H1 (cell line): ENCODE measurements at regions not wholly inside any gene's neighbourhood (a gene's known extent, or its start where the extent isn't known, plus 50 kb on each side); places are given as distances from the start of the nearest gene placed in this dataset.

Experiments
- CBX5 ChIP-seq: fragments of 300-800, 300-1000 bp; sonication (generic); IDR thresholded peaks from 2 replicates; pipeline ENCODE4 v1.7.1; 2016; ENCODE audit warnings: antibody characterized with exemption, low read length, low read depth
- MAFK ChIP-seq: IDR thresholded peaks from 2 replicates; pipeline ENCODE4 v1.6.1; 2012; ENCODE audit warnings: low read depth, mild to moderate bottlenecking, improper control_type of control experiment, low read length
- NRF1 ChIP-seq: IDR thresholded peaks from 2 replicates; pipeline ENCODE4 v1.6.1; 2011; ENCODE audit warnings: mild to moderate bottlenecking, low read depth, low read length, improper control_type of control experiment
- PHF8 ChIP-seq: fragments of 200-600 bp; sonication (generic); conservative IDR thresholded peaks from 2 replicates; pipeline ENCODE4 v1.7.1; 2012; ENCODE audit warnings: low read depth, mild to moderate bottlenecking, inconsistent platforms, low read length, moderate library complexity
- RAD21 ChIP-seq, 2 experiments: IDR thresholded peaks in 1 of 2; conservative IDR thresholded peaks in 1 of 2; 2 replicates each; pipeline ENCODE4 v1.6.1; 2011; ENCODE audit warnings: low read depth in 2 of 2, low read length in 2 of 2, improper control_type of control experiment in 1 of 2, inconsistent platforms in 1 of 2, mild to moderate bottlenecking in 1 of 2, moderate library complexity in 1 of 2
- SP2 ChIP-seq: IDR thresholded peaks from 2 replicates; pipeline ENCODE4 v1.6.1; 2012; ENCODE audit warnings: mild to moderate bottlenecking, low read length, inconsistent platforms
- SP4 ChIP-seq: IDR thresholded peaks from 2 replicates; pipeline ENCODE4 v1.6.1; 2012; ENCODE audit warnings: low read length, inconsistent platforms
- TF ChIP-seq, protein P1 (sequence below): fragments of 300-600 bp; sonication (generic); IDR thresholded peaks from 2 replicates; pipeline ENCODE4 v1.7.1; 2012; ENCODE audit warnings: low read length, moderate library complexity, mild to moderate bottlenecking, inconsistent platforms; ENCODE audit not compliant: insufficient replicate concordance

DNA sequence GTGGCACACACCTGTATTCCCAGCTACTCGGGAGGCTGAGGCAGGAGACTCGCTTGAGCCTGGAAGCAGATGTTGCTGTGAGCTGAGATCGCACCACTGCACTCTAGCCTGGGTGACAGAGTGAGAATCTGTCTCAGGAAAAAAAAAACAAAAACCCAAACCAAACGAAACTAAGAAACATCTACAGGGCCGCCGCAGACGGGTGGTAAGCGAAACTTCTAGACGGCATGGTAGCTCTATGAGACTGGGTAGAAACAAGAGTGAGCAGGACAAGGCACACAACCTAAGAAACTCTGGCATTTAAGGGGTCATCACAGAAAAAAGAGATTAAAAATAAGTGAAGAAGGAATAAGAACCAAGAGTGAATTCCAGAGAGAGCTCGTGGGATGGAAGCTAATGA is 454.8 kb upstream of the KLF4 start (continued):
- TF ChIP-seq, protein P1, sequence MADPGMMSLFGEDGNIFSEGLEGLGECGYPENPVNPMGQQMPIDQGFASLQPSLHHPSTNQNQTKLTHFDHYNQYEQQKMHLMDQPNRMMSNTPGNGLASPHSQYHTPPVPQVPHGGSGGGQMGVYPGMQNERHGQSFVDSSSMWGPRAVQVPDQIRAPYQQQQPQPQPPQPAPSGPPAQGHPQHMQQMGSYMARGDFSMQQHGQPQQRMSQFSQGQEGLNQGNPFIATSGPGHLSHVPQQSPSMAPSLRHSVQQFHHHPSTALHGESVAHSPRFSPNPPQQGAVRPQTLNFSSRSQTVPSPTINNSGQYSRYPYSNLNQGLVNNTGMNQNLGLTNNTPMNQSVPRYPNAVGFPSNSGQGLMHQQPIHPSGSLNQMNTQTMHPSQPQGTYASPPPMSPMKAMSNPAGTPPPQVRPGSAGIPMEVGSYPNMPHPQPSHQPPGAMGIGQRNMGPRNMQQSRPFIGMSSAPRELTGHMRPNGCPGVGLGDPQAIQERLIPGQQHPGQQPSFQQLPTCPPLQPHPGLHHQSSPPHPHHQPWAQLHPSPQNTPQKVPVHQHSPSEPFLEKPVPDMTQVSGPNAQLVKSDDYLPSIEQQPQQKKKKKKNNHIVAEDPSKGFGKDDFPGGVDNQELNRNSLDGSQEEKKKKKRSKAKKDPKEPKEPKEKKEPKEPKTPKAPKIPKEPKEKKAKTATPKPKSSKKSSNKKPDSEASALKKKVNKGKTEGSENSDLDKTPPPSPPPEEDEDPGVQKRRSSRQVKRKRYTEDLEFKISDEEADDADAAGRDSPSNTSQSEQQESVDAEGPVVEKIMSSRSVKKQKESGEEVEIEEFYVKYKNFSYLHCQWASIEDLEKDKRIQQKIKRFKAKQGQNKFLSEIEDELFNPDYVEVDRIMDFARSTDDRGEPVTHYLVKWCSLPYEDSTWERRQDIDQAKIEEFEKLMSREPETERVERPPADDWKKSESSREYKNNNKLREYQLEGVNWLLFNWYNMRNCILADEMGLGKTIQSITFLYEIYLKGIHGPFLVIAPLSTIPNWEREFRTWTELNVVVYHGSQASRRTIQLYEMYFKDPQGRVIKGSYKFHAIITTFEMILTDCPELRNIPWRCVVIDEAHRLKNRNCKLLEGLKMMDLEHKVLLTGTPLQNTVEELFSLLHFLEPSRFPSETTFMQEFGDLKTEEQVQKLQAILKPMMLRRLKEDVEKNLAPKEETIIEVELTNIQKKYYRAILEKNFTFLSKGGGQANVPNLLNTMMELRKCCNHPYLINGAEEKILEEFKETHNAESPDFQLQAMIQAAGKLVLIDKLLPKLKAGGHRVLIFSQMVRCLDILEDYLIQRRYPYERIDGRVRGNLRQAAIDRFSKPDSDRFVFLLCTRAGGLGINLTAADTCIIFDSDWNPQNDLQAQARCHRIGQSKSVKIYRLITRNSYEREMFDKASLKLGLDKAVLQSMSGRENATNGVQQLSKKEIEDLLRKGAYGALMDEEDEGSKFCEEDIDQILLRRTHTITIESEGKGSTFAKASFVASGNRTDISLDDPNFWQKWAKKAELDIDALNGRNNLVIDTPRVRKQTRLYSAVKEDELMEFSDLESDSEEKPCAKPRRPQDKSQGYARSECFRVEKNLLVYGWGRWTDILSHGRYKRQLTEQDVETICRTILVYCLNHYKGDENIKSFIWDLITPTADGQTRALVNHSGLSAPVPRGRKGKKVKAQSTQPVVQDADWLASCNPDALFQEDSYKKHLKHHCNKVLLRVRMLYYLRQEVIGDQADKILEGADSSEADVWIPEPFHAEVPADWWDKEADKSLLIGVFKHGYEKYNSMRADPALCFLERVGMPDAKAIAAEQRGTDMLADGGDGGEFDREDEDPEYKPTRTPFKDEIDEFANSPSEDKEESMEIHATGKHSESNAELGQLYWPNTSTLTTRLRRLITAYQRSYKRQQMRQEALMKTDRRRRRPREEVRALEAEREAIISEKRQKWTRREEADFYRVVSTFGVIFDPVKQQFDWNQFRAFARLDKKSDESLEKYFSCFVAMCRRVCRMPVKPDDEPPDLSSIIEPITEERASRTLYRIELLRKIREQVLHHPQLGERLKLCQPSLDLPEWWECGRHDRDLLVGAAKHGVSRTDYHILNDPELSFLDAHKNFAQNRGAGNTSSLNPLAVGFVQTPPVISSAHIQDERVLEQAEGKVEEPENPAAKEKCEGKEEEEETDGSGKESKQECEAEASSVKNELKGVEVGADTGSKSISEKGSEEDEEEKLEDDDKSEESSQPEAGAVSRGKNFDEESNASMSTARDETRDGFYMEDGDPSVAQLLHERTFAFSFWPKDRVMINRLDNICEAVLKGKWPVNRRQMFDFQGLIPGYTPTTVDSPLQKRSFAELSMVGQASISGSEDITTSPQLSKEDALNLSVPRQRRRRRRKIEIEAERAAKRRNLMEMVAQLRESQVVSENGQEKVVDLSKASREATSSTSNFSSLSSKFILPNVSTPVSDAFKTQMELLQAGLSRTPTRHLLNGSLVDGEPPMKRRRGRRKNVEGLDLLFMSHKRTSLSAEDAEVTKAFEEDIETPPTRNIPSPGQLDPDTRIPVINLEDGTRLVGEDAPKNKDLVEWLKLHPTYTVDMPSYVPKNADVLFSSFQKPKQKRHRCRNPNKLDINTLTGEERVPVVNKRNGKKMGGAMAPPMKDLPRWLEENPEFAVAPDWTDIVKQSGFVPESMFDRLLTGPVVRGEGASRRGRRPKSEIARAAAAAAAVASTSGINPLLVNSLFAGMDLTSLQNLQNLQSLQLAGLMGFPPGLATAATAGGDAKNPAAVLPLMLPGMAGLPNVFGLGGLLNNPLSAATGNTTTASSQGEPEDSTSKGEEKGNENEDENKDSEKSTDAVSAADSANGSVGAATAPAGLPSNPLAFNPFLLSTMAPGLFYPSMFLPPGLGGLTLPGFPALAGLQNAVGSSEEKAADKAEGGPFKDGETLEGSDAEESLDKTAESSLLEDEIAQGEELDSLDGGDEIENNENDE: no peak
- TF ChIP-seq MAFK: no peak
- TF ChIP-seq SP4: no peak
- no peak for TF ChIP-seq PHF8
- TF ChIP-seq NRF1: no peak
- no peak for TF ChIP-seq RAD21 (IDR thresholded peaks at IDR 0.05 in 1 of 2, conservative IDR thresholded peaks at IDR 0.05 in 1 of 2; ENCODE audit: low read depth in 2 of 2, low read length in 2 of 2)
- no peak for TF ChIP-seq CBX5
- no peak for TF ChIP-seq SP2
